Right lobe of liver (tissue), 6 donors: ENCODE measurements at regions not wholly inside any gene's neighbourhood (a gene's known extent, or its start where the extent isn't known, plus 50 kb on each side); places are given as distances from the start of the nearest gene placed in this dataset.

Experiments
- ATAC-seq, 4 donors: fragments of 200-7000 bp; cut with Tn5 transposase; one replicate each; pipeline ENCODE4 v1.9.1; 2020; ENCODE audit warnings: mild to moderate bottlenecking in 4 of 4, moderate library complexity in 4 of 4
- DNase-seq, 3 donors: peaks; one replicate each; pipeline ENCODE4 v3.0.0-alpha.2; 2020
- H3K27ac ChIP-seq, 3 donors: fragments of 200-600 bp; one replicate each; pipeline ENCODE4 v1.8.0; 2022
- H3K27me3 ChIP-seq, 2 donors: fragments of 200-600 bp; one replicate each; pipeline ENCODE4 v1.8.0; 2022
- H3K36me3 ChIP-seq, 4 donors: fragments of 200-600 bp; sonication (generic) in 1 of 4; one replicate each; pipeline versions ENCODE4 v1.5.1 to v1.8.0; 2017 to 2022; ENCODE audit warnings: control low read depth in 1 of 4
- H3K4me1 ChIP-seq, 4 donors: fragments of 200-600 bp; sonication (generic) in 1 of 4; one replicate each; pipeline versions ENCODE4 v1.5.1 to v1.8.0; 2017 to 2022; ENCODE audit warnings: control low read depth in 1 of 4
- H3K4me3 ChIP-seq, 3 donors: fragments of 200-600 bp; one replicate each; pipeline ENCODE4 v1.8.0; 2022
- H3K9me3 ChIP-seq, 4 donors: fragments of 200-600 bp; sonication (generic) in 1 of 4; one replicate each; pipeline versions ENCODE4 v1.5.1 to v1.8.0; 2017 to 2022; ENCODE audit warnings: control low read depth in 1 of 4
- CTCF ChIP-seq, 4 donors: fragments of 200-600 bp in 3 of 4; fragments of 450-650 bp in 1 of 4; IDR thresholded peaks; one replicate each; pipeline versions ENCODE4 v1.5.1 to v1.8.0; 2016 to 2022; ENCODE audit warnings: antibody characterized with exemption in 4 of 4, mild to moderate bottlenecking in 2 of 4
- POLR2A ChIP-seq: fragments of 450-650 bp; IDR thresholded peaks from one replicate; pipeline ENCODE4 v1.6.1; 2017; ENCODE audit warnings: antibody characterized with exemption, mild to moderate bottlenecking
- WGBS: methylation state at CpG from one replicate; pipeline ENCODE4 v1.1.6; 2018; ENCODE audit warnings: low coverage, low lambda C conversion rate; ENCODE audit not compliant: insufficient coverage; ENCODE audit errors: missing lambda C conversion rate; 5-methylcytosine and 5-hydroxymethylcytosine counted together
- intact Hi-C, 2 donors: fragments of 100-400 bp; cut with DNase I; formaldehyde crosslinking; loops; one replicate each; pipeline versions ENCODE4 v1.11.2 to v1.14.1; 2022
- donor health status: DM: no; HTN: yes; CAD: no.
- donor health status: DM: no; HTN: no; CAD: no.
- donor health status: DM: no; HTN: no; CAD: no.
- donor health status: DM: no; HTN: yes; CAD: no.
- donor health status: DM: no; HTN: yes; CAD: no.

GRCh38 chrX:6678313-6678712, 143.4 kb upstream of the VCX3A start:
- DNase-seq (no peak), ATAC-seq (no peak)
- H3K4me1 ChIP-seq = no peaks in the 10 kb centered on the region
- H3K9me3 ChIP-seq = no peaks in the 10 kb centered on the region
- H3K27me3 ChIP-seq = no peaks in the 10 kb centered on the region
- no peak overlapping the region for H3K27ac ChIP-seq
- H3K36me3 ChIP-seq = no peaks in the 10 kb centered on the region
- H3K4me3 ChIP-seq = no peak overlapping the region
- intact Hi-C loops = no loop called here
- no peak for TF ChIP-seq CTCF (IDR thresholded peaks at IDR 0.05)
- no peak for TF ChIP-seq POLR2A
- WGBS = 50% methylated on average over 7 of the region's 7 CpGs

- TF ChIP-seq CTCF (IDR thresholded peaks at IDR 0.05) (no peak), POLR2A (no peak)
- Histone ChIP-seq H3K36me3 (no peaks in the 10 kb centered on the region), H3K27ac (no peak overlapping the region), H3K9me3 (no peaks in the 10 kb centered on the region), H3K4me1 (no peaks in the 10 kb centered on the region), H3K4me3 (no peak overlapping the region), H3K27me3 (no peaks in the 10 kb centered on the region)
- DNase-seq (no peak), ATAC-seq (no peak)
- 78% methylated on average over 4 of the region's 4 CpGs for WGBS
- intact Hi-C loops = no loop called here
These were observed 139.8 kb upstream of the VCX3A start for GRCh38 chrX:6674734-6675133.

GRCh38 chrX:6667048-6667768, 132.3 kb upstream of the VCX3A start:
- TF ChIP-seq POLR2A = no peak
- H3K4me3 ChIP-seq = no peak overlapping the region
- no peak for ATAC-seq
- 43% methylated on average over 5 of the region's 5 CpGs for WGBS
- no peaks in the 10 kb centered on the region for H3K9me3 ChIP-seq
- no peak overlapping the region for H3K27ac ChIP-seq
- no peaks in the 10 kb centered on the region for H3K4me1 ChIP-seq
- no peaks in the 10 kb centered on the region for H3K36me3 ChIP-seq
- H3K27me3 ChIP-seq = no peaks in the 10 kb centered on the region
- intact Hi-C loops = no loop called here
- DNase-seq = no peak

GRCh38 chrX:6666624-6667023, 131.7 kb upstream of the VCX3A start:
- intact Hi-C loops = no loop called here
- ATAC-seq (no peak), DNase-seq (no peak)
- Histone ChIP-seq H3K4me1 (no peaks in the 10 kb centered on the region), H3K9me3 (no peaks in the 10 kb centered on the region), H3K27ac (no peak overlapping the region), H3K36me3 (no peaks in the 10 kb centered on the region), H3K4me3 (no peak overlapping the region), H3K27me3 (no peaks in the 10 kb centered on the region)
- 74% methylated on average over 2 of the region's 2 CpGs for WGBS
- no peak for TF ChIP-seq POLR2A
- no peak for TF ChIP-seq CTCF (IDR thresholded peaks at IDR 0.05)

GRCh38 chrX:6661736-6662135, 126.8 kb upstream of the VCX3A start:
- Histone ChIP-seq H3K4me3 (no peak overlapping the region), H3K36me3 (no peaks in the 10 kb centered on the region), H3K4me1 (no peaks in the 10 kb centered on the region), H3K27ac (no peak overlapping the region), H3K9me3 (no peaks in the 10 kb centered on the region), H3K27me3 (no peaks in the 10 kb centered on the region)
- intact Hi-C loops = no loop called here
- no peak for TF ChIP-seq CTCF (IDR thresholded peaks at IDR 0.05)
- no peak for TF ChIP-seq POLR2A
- DNase-seq (no peak), ATAC-seq (no peak)
- WGBS = 68% methylated on average over 4 of the region's 4 CpGs
